NOMO-1 treated with dmso at 0.1 percent for 144 hours (cell line): ENCODE measurements at regions not wholly inside any gene's neighbourhood (a gene's known extent, or its start where the extent isn't known, plus 50 kb on each side); places are given as distances from the start of the nearest gene placed in this dataset.
"Not testable (repeated sequence)": the region's sequence is repeated elsewhere in the genome, so short reads cannot be mapped to it uniquely, and the experiment has no call there.

Experiments used
- DNase-seq: peaks from one replicate; lab custom pipeline; 2025; ENCODE audit not compliant: unreplicated experiment; lab: John Stamatoyannopoulos, UW

GRCh38 chr15:88965097-88965496 lies 51.9 kb upstream of the MFGE8 start:
- not testable (repeated sequence) for DNase-seq

- DNase-seq: no peak
These were observed 57.1 kb upstream of the MFGE8 start for GRCh38 chr15:88970232-88970631.

- DNase-seq: no peak
These were observed 61.2 kb upstream of the MFGE8 start for GRCh38 chr15:88974392-88974791.

GRCh38 chr15:88975891-88976290 lies 62.7 kb upstream of the MFGE8 start:
- DNase-seq: no peak

GRCh38 chr15:88976656-88977055 lies 63.5 kb upstream of the MFGE8 start:
- DNase-seq: no peak

- DNase-seq: no peak
These were observed 66.5 kb upstream of the MFGE8 start for GRCh38 chr15:88979674-88980073.

GRCh38 chr15:88980498-88980897 lies 67.3 kb upstream of the MFGE8 start:
- no peak for DNase-seq

- DNase-seq: no peak
These were observed 68.4 kb upstream of the MFGE8 start for GRCh38 chr15:88981244-88982215.

- peak; percentile 18 for DNase-seq
These were observed 69.2 kb upstream of the MFGE8 start for GRCh38 chr15:88982304-88982945.

GRCh38 chr15:88982946-88983342 lies 69.8 kb upstream of the MFGE8 start:
- no peak for DNase-seq

GRCh38 chr15:88983861-88984429 lies 70.8 kb upstream of the MFGE8 start:
- DNase-seq: no peak

GRCh38 chr15:88985547-88986393 lies 72.6 kb upstream of the MFGE8 start:
- DNase-seq: no peak

- no peak for DNase-seq
These were observed 73.9 kb upstream of the MFGE8 start for GRCh38 chr15:88986949-88987590.

GRCh38 chr15:88987591-88987933 lies 74.4 kb upstream of the MFGE8 start:
- no peak for DNase-seq

GRCh38 chr15:88987934-88988671 lies 74.9 kb upstream of the MFGE8 start:
- no peak for DNase-seq

- no peak for DNase-seq
These were observed 76.4 kb upstream of the MFGE8 start for GRCh38 chr15:88989578-88989977.

- no peak for DNase-seq
These were observed 77.1 kb upstream of the MFGE8 start for GRCh38 chr15:88990185-88990679.

GRCh38 chr15:88992216-88992615 lies 79.0 kb upstream of the MFGE8 start:
- DNase-seq: no peak

- DNase-seq: no peak
These were observed 79.8 kb upstream of the MFGE8 start for GRCh38 chr15:88992912-88993376.

GRCh38 chr15:88993662-88994061 lies 80.5 kb upstream of the MFGE8 start:
- DNase-seq: no peak
